Mesothelial cell of epicardium (in vitro differentiated cells): ENCODE measurements at regions not wholly inside any gene's neighbourhood (a gene's known extent, or its start where the extent isn't known, plus 50 kb on each side); places are given as distances from the start of the nearest gene placed in this dataset.

Source experiments
- DNase-seq, 2 experiments: peaks; one replicate each; pipeline ENCODE4 v3.0.0; 2021; ENCODE audit warnings: low spot score in 2 of 2; ENCODE audit not compliant: unreplicated experiment in 2 of 2
- H3K27ac Mint-ChIP-seq: 2 replicates; pipeline ENCODE4 v1.8.0; 2021; ENCODE audit warnings: mixed read lengths
- H3K27me3 Mint-ChIP-seq: 2 replicates; pipeline ENCODE4 v1.8.0; 2021; ENCODE audit warnings: low read depth, mixed read lengths
- H3K36me3 Mint-ChIP-seq: 2 replicates; pipeline ENCODE4 v1.8.0; 2021; ENCODE audit warnings: mixed read lengths
- H3K4me1 Mint-ChIP-seq: 2 replicates; pipeline ENCODE4 v1.8.0; 2021; ENCODE audit warnings: mixed read lengths
- H3K4me3 Mint-ChIP-seq: 2 replicates; pipeline ENCODE4 v1.8.0; 2021; ENCODE audit warnings: mild to moderate bottlenecking, moderate library complexity, mixed read lengths
- H3K9me3 Mint-ChIP-seq: 2 replicates; pipeline ENCODE4 v1.8.0; 2021; ENCODE audit warnings: mixed read lengths
- TF ChIP-seq, protein P1 (sequence below): fragments of 200-600 bp; sonication (generic); IDR thresholded peaks from one replicate; pipeline ENCODE4 v1.5.0; 2021; ENCODE audit warnings: antibody characterized with exemption; ENCODE audit not compliant: unreplicated experiment

DNA sequence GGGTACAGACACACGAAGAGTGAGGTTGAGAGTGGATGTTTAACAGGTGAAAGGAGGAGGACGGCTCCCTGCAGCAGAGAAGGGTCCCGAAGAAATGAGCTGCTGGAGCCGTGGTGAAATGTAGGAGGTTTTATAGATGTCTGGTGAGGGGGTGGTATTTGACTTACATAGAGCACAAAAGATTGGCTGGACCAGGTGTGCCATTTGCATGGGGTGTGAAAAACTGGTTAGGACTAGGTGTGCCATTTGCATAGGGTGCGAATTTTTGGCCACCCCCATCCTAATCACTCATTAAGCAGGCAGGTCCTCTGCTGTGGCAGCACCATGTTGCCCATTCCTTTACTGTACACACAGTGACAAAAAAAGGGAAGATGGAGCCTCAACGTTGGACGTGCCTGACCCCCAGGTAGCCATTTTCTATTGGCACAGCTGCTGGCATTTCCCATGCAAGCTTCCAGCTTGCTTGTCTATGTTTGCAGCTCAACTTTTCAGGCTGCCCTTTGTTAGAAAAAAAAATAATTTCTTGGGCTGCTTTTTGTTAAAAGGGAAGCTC, 581.7 kb upstream of the B3GAT1 start:
- H3K4me3 Mint-ChIP-seq: no peak overlapping the region
- H3K36me3 Mint-ChIP-seq: no peaks in the 10 kb centered on the region
- H3K27me3 Mint-ChIP-seq: no peaks in the 10 kb centered on the region
- DNase-seq: no peak
- H3K27ac Mint-ChIP-seq: peak overlapping the region; percentile 87
- peaks cover 53% of the 10 kb centered on the region for H3K4me1 Mint-ChIP-seq
- H3K9me3 Mint-ChIP-seq: no peaks in the 10 kb centered on the region
- TF ChIP-seq, protein P1, sequence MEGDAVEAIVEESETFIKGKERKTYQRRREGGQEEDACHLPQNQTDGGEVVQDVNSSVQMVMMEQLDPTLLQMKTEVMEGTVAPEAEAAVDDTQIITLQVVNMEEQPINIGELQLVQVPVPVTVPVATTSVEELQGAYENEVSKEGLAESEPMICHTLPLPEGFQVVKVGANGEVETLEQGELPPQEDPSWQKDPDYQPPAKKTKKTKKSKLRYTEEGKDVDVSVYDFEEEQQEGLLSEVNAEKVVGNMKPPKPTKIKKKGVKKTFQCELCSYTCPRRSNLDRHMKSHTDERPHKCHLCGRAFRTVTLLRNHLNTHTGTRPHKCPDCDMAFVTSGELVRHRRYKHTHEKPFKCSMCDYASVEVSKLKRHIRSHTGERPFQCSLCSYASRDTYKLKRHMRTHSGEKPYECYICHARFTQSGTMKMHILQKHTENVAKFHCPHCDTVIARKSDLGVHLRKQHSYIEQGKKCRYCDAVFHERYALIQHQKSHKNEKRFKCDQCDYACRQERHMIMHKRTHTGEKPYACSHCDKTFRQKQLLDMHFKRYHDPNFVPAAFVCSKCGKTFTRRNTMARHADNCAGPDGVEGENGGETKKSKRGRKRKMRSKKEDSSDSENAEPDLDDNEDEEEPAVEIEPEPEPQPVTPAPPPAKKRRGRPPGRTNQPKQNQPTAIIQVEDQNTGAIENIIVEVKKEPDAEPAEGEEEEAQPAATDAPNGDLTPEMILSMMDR: no peak

DNA sequence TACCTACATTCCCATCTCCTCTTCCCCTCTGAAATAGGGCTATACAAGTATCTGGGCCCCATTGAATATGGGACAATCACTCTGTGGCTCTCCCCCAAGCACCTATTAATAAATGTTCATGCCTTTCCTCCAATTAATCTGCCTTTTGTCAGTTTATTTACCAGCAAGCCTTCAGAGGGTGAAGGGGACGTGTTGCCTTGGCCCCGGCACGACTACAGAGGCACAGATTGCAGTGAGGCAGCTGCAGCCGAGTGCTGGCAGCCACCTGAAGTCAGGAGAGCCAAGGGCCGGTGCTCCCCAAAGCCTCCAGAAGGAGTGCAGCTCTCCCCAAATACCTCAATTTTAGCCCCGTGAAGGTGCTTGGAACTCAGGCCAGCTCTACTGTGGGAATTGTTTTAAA, 580.9 kb upstream of the B3GAT1 start:
- H3K27ac Mint-ChIP-seq: no peak overlapping the region
- TF ChIP-seq, protein P1: no peak
- H3K36me3 Mint-ChIP-seq: no peaks in the 10 kb centered on the region
- no peak for DNase-seq
- H3K4me3 Mint-ChIP-seq: no peak overlapping the region
- H3K4me1 Mint-ChIP-seq: peaks cover 53% of the 10 kb centered on the region
- no peaks in the 10 kb centered on the region for H3K27me3 Mint-ChIP-seq
- no peaks in the 10 kb centered on the region for H3K9me3 Mint-ChIP-seq

DNA sequence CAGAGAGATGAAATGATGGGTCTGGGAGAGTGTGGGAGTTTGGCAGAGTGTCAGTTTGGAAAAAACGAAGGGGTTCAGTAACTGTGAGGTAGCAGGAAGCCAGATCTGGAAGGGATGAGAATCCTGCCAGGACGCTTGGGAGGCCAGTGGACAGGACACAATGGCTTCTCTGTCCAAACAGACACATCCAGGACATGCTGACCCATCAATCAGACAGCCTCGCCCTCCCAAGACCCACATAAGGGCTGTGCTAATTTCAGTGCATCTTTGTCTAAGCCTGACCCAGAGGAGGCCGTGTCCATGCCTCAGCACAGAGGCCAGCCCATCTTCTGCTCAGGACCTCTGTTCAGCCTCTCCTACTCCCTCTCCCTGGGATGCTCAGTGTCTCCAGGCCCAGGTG, 576.5 kb upstream of the B3GAT1 start:
- Mint-ChIP-seq H3K4me3 (no peak overlapping the region), H3K27me3 (no peaks in the 10 kb centered on the region), H3K4me1 (peaks cover 26% of the 10 kb centered on the region), H3K9me3 (no peaks in the 10 kb centered on the region), H3K36me3 (no peaks in the 10 kb centered on the region), H3K27ac (no peak overlapping the region)
- TF ChIP-seq, protein P1: no peak
- DNase-seq: no peak

DNA sequence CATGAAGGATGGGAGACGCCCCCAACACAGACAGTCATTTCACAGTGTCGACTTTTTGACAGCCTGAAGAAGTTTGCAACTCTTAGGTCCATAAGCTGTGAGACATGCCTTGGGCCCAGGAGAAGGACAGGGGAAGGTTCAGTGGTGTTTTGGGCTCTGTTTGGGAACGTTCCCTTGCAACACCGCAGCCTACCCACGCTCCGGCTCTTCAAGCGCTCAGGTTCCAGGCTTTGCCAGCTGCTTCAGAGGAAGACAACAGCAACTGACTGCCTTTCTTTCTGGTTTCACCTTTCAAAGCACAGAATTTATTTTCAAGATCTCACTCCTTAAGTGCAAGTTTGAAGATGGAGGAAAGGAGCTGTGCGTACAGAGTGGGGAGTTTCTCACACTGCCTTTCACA, 575.8 kb upstream of the B3GAT1 start:
- Mint-ChIP-seq H3K4me1 (peaks cover 20% of the 10 kb centered on the region), H3K27ac (no peak overlapping the region)
- TF ChIP-seq, protein P1: no peak

DNA sequence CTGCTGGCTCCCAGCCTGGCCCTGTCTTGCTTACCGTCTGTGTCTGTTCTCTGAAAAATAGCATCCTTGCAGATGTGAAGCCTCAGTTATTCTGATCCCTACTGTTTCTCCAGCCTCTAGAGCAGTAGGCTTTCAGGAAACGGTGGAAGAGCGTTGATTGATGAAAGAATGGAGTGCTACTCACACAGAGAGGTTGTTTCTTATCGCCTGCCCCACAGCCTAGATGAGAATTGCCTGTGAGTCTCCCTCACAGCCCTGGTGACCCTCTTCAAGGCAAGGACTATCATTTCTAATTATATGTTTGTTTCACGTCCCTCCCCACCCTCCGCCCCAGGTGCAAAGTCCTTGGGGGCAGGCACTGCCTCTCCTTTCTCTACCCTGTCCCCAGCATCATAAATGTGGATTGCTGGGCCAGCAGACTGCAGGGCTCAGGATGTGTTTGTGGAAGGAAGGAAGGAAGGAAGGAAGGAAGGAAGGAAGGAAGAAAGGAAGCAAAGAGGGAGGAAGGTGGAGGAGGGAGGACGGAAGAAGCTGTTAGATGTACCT, 575.3 kb upstream of the B3GAT1 start:
- H3K4me3 Mint-ChIP-seq: no peak overlapping the region
- H3K36me3 Mint-ChIP-seq: no peaks in the 10 kb centered on the region
- peaks cover 14% of the 10 kb centered on the region for H3K4me1 Mint-ChIP-seq
- H3K27me3 Mint-ChIP-seq: no peaks in the 10 kb centered on the region
- no peaks in the 10 kb centered on the region for H3K9me3 Mint-ChIP-seq
- no peak for DNase-seq
- TF ChIP-seq, protein P1: no peak
- H3K27ac Mint-ChIP-seq: no peak overlapping the region

More for the DNA sequence above, 575.8 kb upstream of the B3GAT1 start:
- no peaks in the 10 kb centered on the region for H3K27me3 Mint-ChIP-seq
- DNase-seq: no peak
- H3K9me3 Mint-ChIP-seq: no peaks in the 10 kb centered on the region
- no peaks in the 10 kb centered on the region for H3K36me3 Mint-ChIP-seq
- no peak overlapping the region for H3K4me3 Mint-ChIP-seq
